ENCODE measurements at regions not wholly inside any gene's neighbourhood (a gene's known extent, or its start where the extent isn't known, plus 50 kb on each side); places are given as distances from the start of the nearest gene placed in this dataset.
A peak's percentile ranks its signal among the peaks of the same experiment; 100 is the strongest.

- no peak overlapping the region for H3K4me3 ChIP-seq (ENCODE audit: low read depth, low read length)
- no peak for DNase-seq (ENCODE audit: low read depth)
- TF ChIP-seq, protein P1, sequence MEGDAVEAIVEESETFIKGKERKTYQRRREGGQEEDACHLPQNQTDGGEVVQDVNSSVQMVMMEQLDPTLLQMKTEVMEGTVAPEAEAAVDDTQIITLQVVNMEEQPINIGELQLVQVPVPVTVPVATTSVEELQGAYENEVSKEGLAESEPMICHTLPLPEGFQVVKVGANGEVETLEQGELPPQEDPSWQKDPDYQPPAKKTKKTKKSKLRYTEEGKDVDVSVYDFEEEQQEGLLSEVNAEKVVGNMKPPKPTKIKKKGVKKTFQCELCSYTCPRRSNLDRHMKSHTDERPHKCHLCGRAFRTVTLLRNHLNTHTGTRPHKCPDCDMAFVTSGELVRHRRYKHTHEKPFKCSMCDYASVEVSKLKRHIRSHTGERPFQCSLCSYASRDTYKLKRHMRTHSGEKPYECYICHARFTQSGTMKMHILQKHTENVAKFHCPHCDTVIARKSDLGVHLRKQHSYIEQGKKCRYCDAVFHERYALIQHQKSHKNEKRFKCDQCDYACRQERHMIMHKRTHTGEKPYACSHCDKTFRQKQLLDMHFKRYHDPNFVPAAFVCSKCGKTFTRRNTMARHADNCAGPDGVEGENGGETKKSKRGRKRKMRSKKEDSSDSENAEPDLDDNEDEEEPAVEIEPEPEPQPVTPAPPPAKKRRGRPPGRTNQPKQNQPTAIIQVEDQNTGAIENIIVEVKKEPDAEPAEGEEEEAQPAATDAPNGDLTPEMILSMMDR (conservative IDR thresholded peaks at IDR 0.05; ENCODE audit: low read depth, low read length) = no peak
Measured at GRCh38 chr18:28399781-28400362, 222.9 kb upstream of the CDH2 start.

DNA sequence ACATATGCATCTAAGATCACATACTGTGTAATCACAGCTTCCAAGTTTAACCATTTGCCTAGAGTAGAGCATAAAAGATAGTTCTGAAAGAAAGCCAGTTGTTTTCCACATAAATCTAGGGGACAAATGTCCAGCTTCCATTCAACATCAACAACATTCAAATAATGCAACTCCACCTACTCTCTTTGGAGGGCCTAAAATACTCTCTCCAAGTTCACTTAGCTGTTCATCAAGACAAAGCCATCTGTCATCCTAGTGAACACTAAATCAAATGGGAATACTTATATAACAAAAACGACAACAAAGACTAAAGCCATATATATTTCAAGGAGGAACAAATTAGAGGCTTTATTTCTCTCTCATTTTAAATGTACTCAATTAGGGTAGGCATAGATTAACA, 221.5 kb upstream of the CDH2 start:
- TF ChIP-seq, protein P1 (conservative IDR thresholded peaks at IDR 0.05; ENCODE audit: low read depth, low read length) = no peak
- H3K4me3 ChIP-seq (ENCODE audit: low read depth, low read length) = no peak overlapping the region

DNA sequence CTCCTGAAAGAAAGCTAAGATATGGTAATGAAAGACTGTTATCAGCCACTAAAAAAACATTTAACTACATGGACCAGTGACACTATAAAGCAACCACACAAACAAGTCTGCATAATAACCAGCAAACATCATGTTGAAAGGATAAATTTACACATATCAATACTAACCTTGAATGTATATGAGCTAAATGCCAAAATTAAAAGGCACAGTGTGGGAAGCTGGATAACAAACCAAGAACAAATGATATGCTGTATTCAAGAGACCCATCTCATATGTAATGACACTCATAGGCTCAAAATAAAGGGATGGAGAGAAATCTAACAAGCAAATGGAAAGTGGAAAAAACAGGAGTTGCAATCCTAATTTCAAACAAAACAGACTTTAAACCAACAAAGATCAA, 213.1 kb upstream of the CDH2 start:
- DNase-seq (ENCODE audit: low read depth) = no peak
- TF ChIP-seq, protein P1 (conservative IDR thresholded peaks at IDR 0.05; ENCODE audit: low read depth, low read length) = no peak
- H3K4me3 ChIP-seq (ENCODE audit: low read depth, low read length) = no peak overlapping the region

More for the DNA sequence above, 221.5 kb upstream of the CDH2 start:
- no peak for DNase-seq (ENCODE audit: low read depth)

DNA sequence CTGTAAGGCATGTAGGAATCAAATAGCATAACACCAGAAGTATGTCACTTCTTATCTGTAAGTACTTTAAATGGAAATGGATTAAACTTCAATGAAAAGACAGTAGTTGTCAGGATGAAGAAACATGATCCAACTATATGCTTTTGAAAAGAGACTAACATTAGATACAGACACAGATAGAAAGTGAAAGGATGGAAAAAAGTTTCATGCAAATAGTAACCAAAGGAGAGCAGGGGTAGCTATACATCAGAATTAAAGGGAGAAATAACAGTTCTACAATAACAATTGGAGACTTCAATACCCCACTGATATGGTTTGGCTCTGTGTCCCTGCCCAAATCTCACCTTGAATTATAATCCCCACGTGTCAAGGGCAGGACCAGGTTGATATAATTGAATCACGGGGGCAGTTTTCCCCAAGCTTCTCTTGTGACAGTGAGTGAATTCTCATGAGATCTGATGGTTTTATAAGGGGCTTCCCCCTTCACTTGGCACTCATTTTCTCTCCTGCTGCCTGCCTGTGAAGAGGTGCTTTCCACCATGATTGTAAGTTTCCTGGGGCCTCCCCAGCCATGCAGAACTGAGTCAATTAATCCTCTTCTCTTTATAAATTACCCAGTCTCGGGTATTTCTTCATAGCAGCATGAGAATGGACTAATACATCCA, 205.4 kb upstream of the CDH2 start:
- DNase-seq (ENCODE audit: low read depth) = no peak
- no peak overlapping the region for H3K4me3 ChIP-seq (ENCODE audit: low read depth, low read length)
- TF ChIP-seq, protein P1 (conservative IDR thresholded peaks at IDR 0.05; ENCODE audit: low read depth, low read length) = no peak

- TF ChIP-seq, protein P1 (conservative IDR thresholded peaks at IDR 0.05; ENCODE audit: low read depth, low read length) = no peak
- DNase-seq (ENCODE audit: low read depth) = no peak
- no peak overlapping the region for H3K4me3 ChIP-seq (ENCODE audit: low read depth, low read length)
Measured at GRCh38 chr18:28372186-28372585, 195.3 kb upstream of the CDH2 start.

DNA sequence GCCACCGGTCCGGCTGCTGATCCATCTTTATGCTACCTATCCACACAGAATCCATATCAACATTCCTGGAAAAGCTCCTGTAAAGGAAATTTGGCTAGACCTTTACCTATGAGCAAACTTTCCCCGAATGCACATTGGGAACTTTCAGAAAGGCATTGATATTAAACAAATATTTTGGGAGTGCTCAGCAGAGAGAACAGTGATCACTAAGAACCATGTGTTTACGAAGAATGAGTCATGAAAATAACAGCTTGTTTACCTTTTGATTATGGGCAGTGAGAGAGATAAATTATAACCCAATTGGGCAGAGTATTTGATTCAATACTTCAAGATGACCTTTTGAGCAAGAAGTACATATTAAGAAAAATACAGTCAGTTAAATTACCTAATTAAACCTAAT, 189.7 kb upstream of the CDH2 start:
- H3K4me3 ChIP-seq (ENCODE audit: low read depth, low read length) = no peak overlapping the region
- DNase-seq (ENCODE audit: low read depth) = no peak
- TF ChIP-seq, protein P1 (conservative IDR thresholded peaks at IDR 0.05; ENCODE audit: low read depth, low read length) = no peak

- DNase-seq (ENCODE audit: low read depth) = peak; percentile 40
- H3K4me3 ChIP-seq (ENCODE audit: low read depth, low read length) = no peak overlapping the region
- TF ChIP-seq, protein P1 (conservative IDR thresholded peaks at IDR 0.05; ENCODE audit: low read depth, low read length) = no peak
Measured at GRCh38 chr18:28365411-28365831, 188.5 kb upstream of the CDH2 start.
